Bronchial epithelial cell (primary cell): ENCODE measurements at regions not wholly inside any gene's neighbourhood (a gene's known extent, or its start where the extent isn't known, plus 50 kb on each side); places are given as distances from the start of the nearest gene placed in this dataset.

Experiments
- DNase-seq: peaks from one replicate; pipeline ENCODE4 v3.0.0-alpha.2; 2010; ENCODE audit warnings: low read depth
- FAIRE-seq: peaks from 2 replicates; lab custom pipeline; 2011; peaks lifted over from hg19 to GRCh38; lab: Jason Lieb, UNC
- H3K27me3 ChIP-seq: 2 replicates; pipeline ENCODE4 v1.5.1; 2011; ENCODE audit warnings: low read length; ENCODE audit not compliant: control insufficient read depth, insufficient read depth
- H3K36me3 ChIP-seq: 2 replicates; pipeline ENCODE4 v1.5.1; 2011; ENCODE audit warnings: low read length; ENCODE audit not compliant: control insufficient read depth, insufficient read depth
- H3K4me3 ChIP-seq: 2 replicates; pipeline ENCODE4 v1.5.1; 2011; ENCODE audit warnings: mild to moderate bottlenecking, low read depth, low read length, control low read depth
- CTCF ChIP-seq: IDR thresholded peaks from 2 replicates; pipeline ENCODE4 v1.5.1; 2011; ENCODE audit warnings: mild to moderate bottlenecking, moderate library complexity, low read length, control low read depth, inconsistent platforms; ENCODE audit not compliant: insufficient read depth, severe bottlenecking

GRCh38 chr14:75363570-75364227 lies 64.1 kb upstream of the JDP2 start:
- H3K27me3 ChIP-seq: peaks cover 7% of the 10 kb centered on the region
- FAIRE-seq (no peak), DNase-seq (no peak)
- H3K4me3 ChIP-seq: no peak overlapping the region
- TF ChIP-seq CTCF: no peak
- no peaks in the 10 kb centered on the region for H3K36me3 ChIP-seq

GRCh38 chr14:75365116-75365515 lies 62.7 kb upstream of the JDP2 start:
- FAIRE-seq (no peak), DNase-seq (no peak)
- no peak overlapping the region for H3K4me3 ChIP-seq
- H3K27me3 ChIP-seq: peaks cover 9% of the 10 kb centered on the region
- TF ChIP-seq CTCF: no peak
- no peaks in the 10 kb centered on the region for H3K36me3 ChIP-seq

- no peaks in the 10 kb centered on the region for H3K36me3 ChIP-seq
- H3K4me3 ChIP-seq: no peak overlapping the region
- peaks cover 10% of the 10 kb centered on the region for H3K27me3 ChIP-seq
- DNase-seq: no peak
- FAIRE-seq: no peak
- no peak for TF ChIP-seq CTCF
Observed at GRCh38 chr14:75366963-75367362, 60.9 kb upstream of the JDP2 start.

DNA sequence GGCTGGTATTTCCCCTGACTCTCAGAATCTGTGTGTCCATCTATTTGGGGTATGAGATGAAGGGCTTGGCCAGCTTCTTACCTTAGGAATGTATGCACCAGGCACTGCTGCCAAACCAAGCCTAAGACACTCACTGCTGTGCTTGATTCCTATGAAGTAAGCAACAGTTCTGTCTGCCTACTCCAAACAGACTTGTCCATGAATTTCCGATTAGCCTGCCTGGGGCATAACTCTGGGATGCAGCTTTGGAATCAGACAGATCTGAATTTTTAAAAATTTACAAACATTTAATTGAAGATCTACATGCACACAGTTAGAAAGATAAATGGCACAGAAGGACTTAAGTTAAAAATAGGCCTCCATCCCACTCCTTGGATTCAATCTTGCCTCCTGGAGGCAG lies 59.5 kb upstream of the JDP2 start:
- no peak for DNase-seq
- Histone ChIP-seq H3K36me3 (no peaks in the 10 kb centered on the region), H3K4me3 (no peak overlapping the region), H3K27me3 (peaks cover 9% of the 10 kb centered on the region)
- TF ChIP-seq CTCF: no peak
- FAIRE-seq: no peak

GRCh38 chr14:75369506-75369905 lies 58.3 kb upstream of the JDP2 start:
- Histone ChIP-seq H3K36me3 (no peaks in the 10 kb centered on the region), H3K27me3 (peaks cover 12% of the 10 kb centered on the region), H3K4me3 (no peak overlapping the region)
- DNase-seq: no peak
- no peak for FAIRE-seq
- TF ChIP-seq CTCF: no peak
